Hepatocyte (in vitro differentiated cells): ENCODE measurements at regions not wholly inside any gene's neighbourhood (a gene's known extent, or its start where the extent isn't known, plus 50 kb on each side); places are given as distances from the start of the nearest gene placed in this dataset.

Experiments
- DNase-seq: peaks from one replicate; pipeline ENCODE4 v3.0.0-alpha.2; 2016; ENCODE audit warnings: low spot score
- H2AFZ ChIP-seq: fragments of 200-600 bp; sonication (generic); 2 replicates; pipeline ENCODE4 v1.6.0; 2016; ENCODE audit warnings: antibody characterized with exemption, mild to moderate bottlenecking
- H3K27ac ChIP-seq: fragments of 200-600 bp; sonication (generic); 2 replicates; pipeline ENCODE4 v1.5.1; 2016; ENCODE audit warnings: mild to moderate bottlenecking
- H3K27me3 ChIP-seq: fragments of 200-600 bp; sonication (generic); 2 replicates; pipeline ENCODE4 v1.6.1; 2016
- H3K36me3 ChIP-seq: fragments of 200-600 bp; sonication (generic); replicated peaks from 2 replicates; pipeline ENCODE4 v1.5.1; 2016; ENCODE audit warnings: low read depth; ENCODE audit not compliant: insufficient read depth
- H3K4me1 ChIP-seq: fragments of 200-600 bp; sonication (generic); 2 replicates; pipeline ENCODE4 v1.5.1; 2016; ENCODE audit warnings: mild to moderate bottlenecking, moderate library complexity; ENCODE audit not compliant: insufficient read depth
- H3K4me2 ChIP-seq: fragments of 200-600 bp; sonication (generic); 2 replicates; pipeline ENCODE4 v1.6.0; 2016
- H3K4me3 ChIP-seq: fragments of 200-600 bp; sonication (generic); 2 replicates; pipeline ENCODE4 v1.5.1; 2016; ENCODE audit warnings: mild to moderate bottlenecking
- H3K79me2 ChIP-seq: fragments of 200-600 bp; sonication (generic); 2 replicates; pipeline ENCODE4 v1.6.0; 2017; ENCODE audit warnings: mild to moderate bottlenecking
- H3K9me2 ChIP-seq: fragments of 200-600 bp; sonication (generic); replicated peaks from 2 replicates; pipeline ENCODE4 v1.6.0; 2017; ENCODE audit warnings: mild to moderate bottlenecking; ENCODE audit not compliant: insufficient read depth
- H3K9me3 ChIP-seq: fragments of 200-600 bp; sonication (generic); 2 replicates; pipeline ENCODE4 v1.5.1; 2016; ENCODE audit warnings: low read depth, mild to moderate bottlenecking
- H4K20me1 ChIP-seq: fragments of 200-600 bp; sonication (generic); 2 replicates; pipeline ENCODE4 v1.6.0; 2016; ENCODE audit warnings: mild to moderate bottlenecking; ENCODE audit not compliant: insufficient read depth, poor library complexity, severe bottlenecking
- CTCF ChIP-seq: fragments of 200-600 bp; sonication (generic); IDR thresholded peaks from 2 replicates; pipeline ENCODE4 v1.5.1; 2016; ENCODE audit warnings: antibody characterized with exemption, mild to moderate bottlenecking; ENCODE audit not compliant: poor library complexity
- EZH2 ChIP-seq: fragments of 200-600 bp; sonication (generic); IDR thresholded peaks from 2 replicates; pipeline ENCODE4 v1.6.1; 2016; ENCODE audit warnings: antibody characterized with exemption, mild to moderate bottlenecking, borderline replicate concordance
- EZH2phosphoT487 ChIP-seq: fragments of 200-600 bp; sonication (generic); IDR thresholded peaks from one replicate; pipeline ENCODE4 v1.6.1; 2018; ENCODE audit warnings: antibody characterized with exemption, mild to moderate bottlenecking, low read depth, moderate library complexity; ENCODE audit not compliant: unreplicated experiment, severe bottlenecking
- WGBS: methylation state at CpG from one replicate; pipeline ENCODE4 v1.1.6; 2016; ENCODE audit warnings: low lambda C conversion rate; ENCODE audit errors: missing lambda C conversion rate; 5-methylcytosine and 5-hydroxymethylcytosine counted together

DNA sequence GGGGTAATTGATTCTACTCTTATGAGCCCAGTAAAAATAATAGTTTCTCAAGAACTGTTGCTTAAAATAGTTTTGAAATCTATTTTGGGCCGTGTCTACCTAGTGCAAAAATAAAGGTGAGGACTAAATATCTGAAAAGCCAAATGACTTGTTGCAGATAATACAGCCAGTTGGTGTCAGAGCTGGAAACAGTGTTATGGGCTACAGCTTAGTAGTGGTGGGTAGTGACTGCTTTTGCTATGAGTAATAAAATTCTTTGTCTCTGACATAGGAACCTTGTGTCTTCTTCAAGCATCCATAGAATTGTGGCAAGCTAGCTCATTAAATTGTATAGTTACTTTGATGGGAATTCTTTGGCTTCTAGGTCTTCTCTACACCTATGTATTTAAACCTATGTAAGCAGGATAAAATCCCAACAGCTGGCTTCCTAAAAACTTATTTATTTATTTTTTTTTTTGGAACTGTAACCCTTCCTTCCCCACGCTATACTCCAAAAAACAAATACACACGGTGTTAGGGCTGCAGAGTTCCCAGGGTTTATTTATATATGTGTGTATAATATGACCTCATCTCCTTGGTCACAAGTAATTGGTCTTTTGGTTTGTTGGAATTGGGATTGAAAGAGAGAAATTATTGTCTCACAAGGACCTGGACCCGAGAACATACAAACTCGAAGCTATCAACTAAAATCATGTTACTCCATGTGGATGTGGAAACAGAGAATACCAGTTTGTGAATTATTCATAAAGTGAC lies 138.0 kb downstream of the NUDT12 start:
- no peaks in the 10 kb centered on the region for H3K9me3 ChIP-seq
- H3K4me2 ChIP-seq: no peak overlapping the region
- H4K20me1 ChIP-seq: no peaks in the 10 kb centered on the region
- DNase-seq: no peak
- no peaks in the 10 kb centered on the region for H3K27me3 ChIP-seq
- no peaks in the 10 kb centered on the region for H3K36me3 ChIP-seq
- H3K4me1 ChIP-seq: no peaks in the 10 kb centered on the region
- WGBS: 85% methylated on average over 5 of the region's 5 CpGs
- no peaks in the 10 kb centered on the region for H3K79me2 ChIP-seq
- H3K27ac ChIP-seq: no peak overlapping the region
- no peak overlapping the region for H3K4me3 ChIP-seq
- TF ChIP-seq CTCF (no peak), EZH2 (no peak), EZH2phosphoT487 (no peak)
- H2AFZ ChIP-seq: no peak overlapping the region
- no peaks in the 10 kb centered on the region for H3K9me2 ChIP-seq

GRCh38 chr5:103424026-103424425 lies 138.6 kb downstream of the NUDT12 start:
- no peaks in the 10 kb centered on the region for H3K79me2 ChIP-seq
- no peak overlapping the region for H2AFZ ChIP-seq
- no peaks in the 10 kb centered on the region for H3K9me2 ChIP-seq
- H3K27ac ChIP-seq: no peak overlapping the region
- no peak for TF ChIP-seq EZH2
- TF ChIP-seq EZH2phosphoT487: no peak
- no peak for TF ChIP-seq CTCF
- H3K4me1 ChIP-seq: no peaks in the 10 kb centered on the region
- H3K4me2 ChIP-seq: no peak overlapping the region
- no peak overlapping the region for H3K4me3 ChIP-seq
- H3K36me3 ChIP-seq: no peaks in the 10 kb centered on the region
- H3K9me3 ChIP-seq: no peaks in the 10 kb centered on the region
- no peaks in the 10 kb centered on the region for H4K20me1 ChIP-seq
- 64% methylated on average over 2 of the region's 2 CpGs for WGBS
- no peak for DNase-seq
- H3K27me3 ChIP-seq: no peaks in the 10 kb centered on the region

DNA sequence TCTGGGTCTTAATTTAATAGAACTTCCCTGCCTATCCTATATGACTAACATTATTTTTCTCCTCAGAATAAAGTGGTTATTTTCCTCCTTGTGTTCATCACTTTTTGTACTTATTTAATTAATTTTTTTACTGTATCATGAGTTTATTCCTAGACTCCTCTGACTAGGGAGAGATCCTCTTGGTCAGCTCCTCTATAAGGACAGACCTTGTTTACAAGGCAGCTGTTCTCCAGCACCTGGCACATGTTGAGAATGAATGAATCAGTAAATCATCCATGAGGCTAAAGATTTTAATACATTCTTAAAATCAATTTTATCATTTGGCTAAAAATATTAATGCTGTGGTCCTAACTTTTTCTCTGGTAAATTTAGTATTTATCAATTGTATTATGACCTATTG lies 139.8 kb downstream of the NUDT12 start:
- H3K27ac ChIP-seq: no peak overlapping the region
- no peak overlapping the region for H3K4me2 ChIP-seq
- H3K9me2 ChIP-seq: no peaks in the 10 kb centered on the region
- no peaks in the 10 kb centered on the region for H3K9me3 ChIP-seq
- TF ChIP-seq CTCF: no peak
- no peak for TF ChIP-seq EZH2
- TF ChIP-seq EZH2phosphoT487: no peak
- no peaks in the 10 kb centered on the region for H4K20me1 ChIP-seq
- H3K79me2 ChIP-seq: no peaks in the 10 kb centered on the region
- no peaks in the 10 kb centered on the region for H3K4me1 ChIP-seq
- H2AFZ ChIP-seq: no peak overlapping the region
- no peaks in the 10 kb centered on the region for H3K36me3 ChIP-seq
- no peak for DNase-seq
- H3K4me3 ChIP-seq: no peak overlapping the region
- H3K27me3 ChIP-seq: no peaks in the 10 kb centered on the region
